GM12873 (cell line): ENCODE measurements at regions not wholly inside any gene's neighbourhood (a gene's known extent, or its start where the extent isn't known, plus 50 kb on each side); places are given as distances from the start of the nearest gene placed in this dataset.

Experiments
- CTCF ChIP-seq: IDR thresholded peaks from 2 replicates; pipeline ENCODE4 v1.5.1; 2012; ENCODE audit warnings: low read depth, mild to moderate bottlenecking, moderate library complexity, low read length, control low read depth; ENCODE audit not compliant: insufficient read depth; ENCODE audit errors: missing control alignments

- no peak for TF ChIP-seq CTCF
These were observed 366.7 kb downstream of the THBS2 start for GRCh38 chr6:168886964-168887363.

GRCh38 chr6:168885751-168886742 lies 367.6 kb downstream of the THBS2 start:
- no peak for TF ChIP-seq CTCF

GRCh38 chr6:168885196-168885595 lies 368.4 kb downstream of the THBS2 start:
- TF ChIP-seq CTCF: no peak

GRCh38 chr6:168884646-168885086 lies 369.0 kb downstream of the THBS2 start:
- TF ChIP-seq CTCF: peak; percentile 78

GRCh38 chr6:168884050-168884645 lies 369.5 kb downstream of the THBS2 start:
- no peak for TF ChIP-seq CTCF

- no peak for TF ChIP-seq CTCF
These were observed 370.1 kb downstream of the THBS2 start for GRCh38 chr6:168883410-168884049.

GRCh38 chr6:168880271-168880670 lies 373.4 kb downstream of the THBS2 start:
- TF ChIP-seq CTCF: no peak
